ENCODE measurements at regions not wholly inside any gene's neighbourhood (a gene's known extent, or its start where the extent isn't known, plus 50 kb on each side); places are given as distances from the start of the nearest gene placed in this dataset.

DNA sequence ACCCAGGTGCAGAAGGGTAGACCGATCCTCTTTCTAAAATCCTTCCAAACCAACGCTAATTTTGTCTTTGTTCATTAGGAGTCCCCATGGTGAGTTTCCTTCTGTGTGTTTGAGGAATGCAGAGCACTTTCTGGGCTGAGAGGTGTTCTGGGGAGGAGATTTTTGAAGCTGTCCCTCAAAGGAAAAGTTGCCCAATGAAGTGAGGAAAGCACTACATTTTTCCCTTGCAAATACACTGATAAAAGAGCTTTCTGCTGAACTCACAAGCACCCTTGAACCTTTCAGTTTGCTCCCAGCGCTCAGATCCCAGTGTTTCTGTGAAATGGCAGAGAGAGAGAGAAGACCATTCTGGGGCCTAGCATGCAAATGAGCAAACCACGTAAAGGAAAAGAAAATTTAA is 299.6 kb upstream of the FANCL start:
- in situ Hi-C loops (cut with MboI): no loop called here
- ChIA-PET RAD21 (ENCODE audit: unreplicated experiment) (no interaction called here), POLR2A (no interaction called here), SMC1A (ENCODE audit: uncharacterized antibody, unreplicated experiment) (no interaction called here), CTCF (interaction anchor here (0.5 kb wide), 1 partner anchor 10 kb away, joined by 3 read pairs; no protein-coding TSS in a partner anchor)
- 0 out of 4 replicates have a peak, but pooled peaks cover 0 to 2% of the 10 kb centered on the region in 2 experiments for H3K27me3 ChIP-seq (replicated peaks in 1 of 2; ENCODE audit: control insufficient read depth in 2 of 2, insufficient read depth in 2 of 2, low read length in 1 of 2)
- no peaks in the 10 kb centered on the region for H3K36me3 ChIP-seq (ENCODE audit: control insufficient read depth in 2 of 2, insufficient read depth in 2 of 2, low read length in 1 of 2)
- H3K27ac ChIP-seq (ENCODE audit: control insufficient read depth, insufficient read depth): no peak overlapping the region
- no peak for ATAC-seq
- no TSS peak for BruUV-seq (replicated peaks)
- 26% methylated on average over 4 of the region's 4 CpGs for WGBS (ENCODE audit: insufficient coverage, insufficient replicate concordance, low lambda C conversion rate, missing lambda C conversion rate)
- intact Hi-C loops (cut with micrococcal nuclease; ENCODE audit: unreplicated experiment): no loop called here
- H3K9me3 ChIP-seq (replicated peaks; ENCODE audit: control insufficient read depth, insufficient read depth, low read length): no peaks in the 10 kb centered on the region
- DNase-seq (ENCODE audit: low read depth, low spot score): no peak
- FAIRE-seq: no peak
- H3K4me2 ChIP-seq (ENCODE audit: control insufficient read depth, insufficient read depth): no peak overlapping the region
- H3K79me2 ChIP-seq (ENCODE audit: control insufficient read depth, insufficient read depth, low read length): no peaks in the 10 kb centered on the region
- H3K9ac ChIP-seq (ENCODE audit: control insufficient read depth, insufficient read depth, low read length): no peak overlapping the region
- no peaks in the 10 kb centered on the region for H4K20me1 ChIP-seq (ENCODE audit: control insufficient read depth, insufficient read depth)
- no peak for TF ChIP-seq POLR2AphosphoS5 (IDR thresholded peaks at IDR 0.05; ENCODE audit: low read length)
- no peak for TF ChIP-seq KAT2A (conservative IDR thresholded peaks at IDR 0.05; ENCODE audit: control insufficient read depth, low read depth, low read length)
- no peak for TF ChIP-seq WRNIP1 (IDR thresholded peaks at IDR 0.05; ENCODE audit: borderline replicate concordance, low read depth, low read length)
- TF ChIP-seq TAF1 (IDR thresholded peaks at IDR 0.05; ENCODE audit: borderline replicate concordance, low read depth, low read length): no peak
- no peak for TF ChIP-seq BACH1 (IDR thresholded peaks at IDR 0.05; ENCODE audit: borderline replicate concordance)
- TF ChIP-seq CREM (IDR thresholded peaks at IDR 0.05; ENCODE audit: low read depth): no peak
- no peak for TF ChIP-seq PAX8 (IDR thresholded peaks at IDR 0.05)
- TF ChIP-seq, protein P1, sequence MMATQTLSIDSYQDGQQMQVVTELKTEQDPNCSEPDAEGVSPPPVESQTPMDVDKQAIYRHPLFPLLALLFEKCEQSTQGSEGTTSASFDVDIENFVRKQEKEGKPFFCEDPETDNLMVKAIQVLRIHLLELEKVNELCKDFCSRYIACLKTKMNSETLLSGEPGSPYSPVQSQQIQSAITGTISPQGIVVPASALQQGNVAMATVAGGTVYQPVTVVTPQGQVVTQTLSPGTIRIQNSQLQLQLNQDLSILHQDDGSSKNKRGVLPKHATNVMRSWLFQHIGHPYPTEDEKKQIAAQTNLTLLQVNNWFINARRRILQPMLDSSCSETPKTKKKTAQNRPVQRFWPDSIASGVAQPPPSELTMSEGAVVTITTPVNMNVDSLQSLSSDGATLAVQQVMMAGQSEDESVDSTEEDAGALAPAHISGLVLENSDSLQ (IDR thresholded peaks at IDR 0.05): no peak
- TF ChIP-seq HDAC2 (IDR thresholded peaks at IDR 0.05): no peak
- no peak for TF ChIP-seq SIX5 (IDR thresholded peaks at IDR 0.05; ENCODE audit: low read depth, low read length, severe bottlenecking)
- no peak for TF ChIP-seq HDGF (IDR thresholded peaks at IDR 0.05)
- TF ChIP-seq, protein P2, sequence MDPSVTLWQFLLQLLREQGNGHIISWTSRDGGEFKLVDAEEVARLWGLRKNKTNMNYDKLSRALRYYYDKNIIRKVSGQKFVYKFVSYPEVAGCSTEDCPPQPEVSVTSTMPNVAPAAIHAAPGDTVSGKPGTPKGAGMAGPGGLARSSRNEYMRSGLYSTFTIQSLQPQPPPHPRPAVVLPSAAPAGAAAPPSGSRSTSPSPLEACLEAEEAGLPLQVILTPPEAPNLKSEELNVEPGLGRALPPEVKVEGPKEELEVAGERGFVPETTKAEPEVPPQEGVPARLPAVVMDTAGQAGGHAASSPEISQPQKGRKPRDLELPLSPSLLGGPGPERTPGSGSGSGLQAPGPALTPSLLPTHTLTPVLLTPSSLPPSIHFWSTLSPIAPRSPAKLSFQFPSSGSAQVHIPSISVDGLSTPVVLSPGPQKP (IDR thresholded peaks at IDR 0.05; ENCODE audit: low read depth, low read length): no peak
- TF ChIP-seq, protein P3, sequence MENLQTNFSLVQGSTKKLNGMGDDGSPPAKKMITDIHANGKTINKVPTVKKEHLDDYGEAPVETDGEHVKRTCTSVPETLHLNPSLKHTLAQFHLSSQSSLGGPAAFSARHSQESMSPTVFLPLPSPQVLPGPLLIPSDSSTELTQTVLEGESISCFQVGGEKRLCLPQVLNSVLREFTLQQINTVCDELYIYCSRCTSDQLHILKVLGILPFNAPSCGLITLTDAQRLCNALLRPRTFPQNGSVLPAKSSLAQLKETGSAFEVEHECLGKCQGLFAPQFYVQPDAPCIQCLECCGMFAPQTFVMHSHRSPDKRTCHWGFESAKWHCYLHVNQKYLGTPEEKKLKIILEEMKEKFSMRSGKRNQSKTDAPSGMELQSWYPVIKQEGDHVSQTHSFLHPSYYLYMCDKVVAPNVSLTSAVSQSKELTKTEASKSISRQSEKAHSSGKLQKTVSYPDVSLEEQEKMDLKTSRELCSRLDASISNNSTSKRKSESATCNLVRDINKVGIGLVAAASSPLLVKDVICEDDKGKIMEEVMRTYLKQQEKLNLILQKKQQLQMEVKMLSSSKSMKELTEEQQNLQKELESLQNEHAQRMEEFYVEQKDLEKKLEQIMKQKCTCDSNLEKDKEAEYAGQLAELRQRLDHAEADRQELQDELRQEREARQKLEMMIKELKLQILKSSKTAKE (IDR thresholded peaks at IDR 0.05; ENCODE audit: low read depth, poor library complexity, severe bottlenecking): no peak
- no peak for TF ChIP-seq DPF2 (IDR thresholded peaks at IDR 0.05)
- no peak for TF ChIP-seq CHD2 (IDR thresholded peaks at IDR 0.05; ENCODE audit: borderline replicate concordance, low read depth, low read length)
- TF ChIP-seq ZSCAN29 (IDR thresholded peaks at IDR 0.05): no peak
- TF ChIP-seq SMC3 (IDR thresholded peaks at IDR 0.05; ENCODE audit: borderline replicate concordance, low read length): no peak
- TF ChIP-seq, protein P4, sequence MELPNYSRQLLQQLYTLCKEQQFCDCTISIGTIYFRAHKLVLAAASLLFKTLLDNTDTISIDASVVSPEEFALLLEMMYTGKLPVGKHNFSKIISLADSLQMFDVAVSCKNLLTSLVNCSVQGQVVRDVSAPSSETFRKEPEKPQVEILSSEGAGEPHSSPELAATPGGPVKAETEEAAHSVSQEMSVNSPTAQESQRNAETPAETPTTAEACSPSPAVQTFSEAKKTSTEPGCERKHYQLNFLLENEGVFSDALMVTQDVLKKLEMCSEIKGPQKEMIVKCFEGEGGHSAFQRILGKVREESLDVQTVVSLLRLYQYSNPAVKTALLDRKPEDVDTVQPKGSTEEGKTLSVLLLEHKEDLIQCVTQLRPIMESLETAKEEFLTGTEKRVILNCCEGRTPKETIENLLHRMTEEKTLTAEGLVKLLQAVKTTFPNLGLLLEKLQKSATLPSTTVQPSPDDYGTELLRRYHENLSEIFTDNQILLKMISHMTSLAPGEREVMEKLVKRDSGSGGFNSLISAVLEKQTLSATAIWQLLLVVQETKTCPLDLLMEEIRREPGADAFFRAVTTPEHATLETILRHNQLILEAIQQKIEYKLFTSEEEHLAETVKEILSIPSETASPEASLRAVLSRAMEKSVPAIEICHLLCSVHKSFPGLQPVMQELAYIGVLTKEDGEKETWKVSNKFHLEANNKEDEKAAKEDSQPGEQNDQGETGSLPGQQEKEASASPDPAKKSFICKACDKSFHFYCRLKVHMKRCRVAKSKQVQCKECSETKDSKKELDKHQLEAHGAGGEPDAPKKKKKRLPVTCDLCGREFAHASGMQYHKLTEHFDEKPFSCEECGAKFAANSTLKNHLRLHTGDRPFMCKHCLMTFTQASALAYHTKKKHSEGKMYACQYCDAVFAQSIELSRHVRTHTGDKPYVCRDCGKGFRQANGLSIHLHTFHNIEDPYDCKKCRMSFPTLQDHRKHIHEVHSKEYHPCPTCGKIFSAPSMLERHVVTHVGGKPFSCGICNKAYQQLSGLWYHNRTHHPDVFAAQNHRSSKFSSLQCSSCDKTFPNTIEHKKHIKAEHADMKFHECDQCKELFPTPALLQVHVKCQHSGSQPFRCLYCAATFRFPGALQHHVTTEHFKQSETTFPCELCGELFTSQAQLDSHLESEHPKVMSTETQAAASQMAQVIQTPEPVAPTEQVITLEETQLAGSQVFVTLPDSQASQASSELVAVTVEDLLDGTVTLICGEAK (IDR thresholded peaks at IDR 0.05; ENCODE audit: borderline replicate concordance): no peak
- H3K4me1 ChIP-seq (ENCODE audit: control insufficient read depth, insufficient read depth, low read length): no peaks in the 10 kb centered on the region
- no peak overlapping the region for H2AFZ ChIP-seq (ENCODE audit: control insufficient read depth, low read depth, low read length)
- H3K4me3 ChIP-seq: no peak overlapping the region

Measured in GM12878 (cell line).